Ovary (tissue), 7 donors: ENCODE measurements at regions not wholly inside any gene's neighbourhood (a gene's known extent, or its start where the extent isn't known, plus 50 kb on each side); places are given as distances from the start of the nearest gene placed in this dataset.

Experiments
- DNase-seq, 5 donors: peaks; one replicate each; pipeline ENCODE4 v3.0.0-alpha.2; 2019 to 2020
- H3K27ac ChIP-seq, 2 donors: fragments of 200-600 bp; one replicate each; pipeline versions ENCODE4 v1.5.1 to v1.8.0; 2019 to 2022
- H3K27me3 ChIP-seq: fragments of 200-600 bp; one replicate; pipeline ENCODE4 v1.8.0; 2022
- H3K36me3 ChIP-seq: fragments of 200-600 bp; sonication (generic); one replicate; pipeline ENCODE4 v1.5.1; 2019
- H3K4me1 ChIP-seq: one replicate; pipeline ENCODE4 v1.8.1; 2013; ENCODE audit warnings: mild to moderate bottlenecking, moderate library complexity; ENCODE audit not compliant: insufficient read depth
- H3K4me3 ChIP-seq: fragments of 200-600 bp; sonication (generic); one replicate; pipeline ENCODE4 v1.5.1; 2017
- H3K9me3 ChIP-seq, 2 donors: fragments of 200-600 bp in 1 of 2; sonication (generic) in 1 of 2; one replicate each; pipeline versions ENCODE4 v1.5.1 to v1.8.1; 2013 to 2019; ENCODE audit warnings: mild to moderate bottlenecking in 1 of 2, moderate library complexity in 1 of 2
- EP300 ChIP-seq: sonication (generic); formaldehyde crosslinking; IDR thresholded peaks from one replicate; pipeline ENCODE4 v1.6.1; 2017; ENCODE audit warnings: antibody characterized with exemption
- POLR2A ChIP-seq: fragments of 450-650 bp; IDR thresholded peaks from one replicate; pipeline ENCODE4 v1.6.1; 2017; ENCODE audit warnings: antibody characterized with exemption, mild to moderate bottlenecking, moderate library complexity
- WGBS, 3 donors: extraction: QIAGEN DNeasy Blood & Tissue Kit in 1 of 3; methylation state at CpG; one replicate each; pipeline versions ENCODE4 v1.1.5 to v1.1.7; 2013 to 2017; 5-methylcytosine and 5-hydroxymethylcytosine counted together
- intact Hi-C, 4 donors: fragments of 100-400 bp; cut with DNase I; formaldehyde crosslinking; loops; one replicate each; pipeline versions ENCODE4 v1.11.0 to v1.15.1; 2022 to 2023
- TF ChIP-seq, protein P1 (sequence below), 3 donors: fragments of 450-650 bp in 2 of 3; fragments of 200-600 bp in 1 of 3; IDR thresholded peaks; one replicate each; pipeline versions ENCODE4 v1.5.1 to v1.8.0; 2016 to 2022; ENCODE audit warnings: antibody characterized with exemption in 3 of 3, mild to moderate bottlenecking in 1 of 3
- donor health status: DM: no; HTN: no; CAD: no; lungs with moderate emphysema.
- donor health status: DM: no; HTN: no; CAD: no.
- donor health status: Bipolar disorder and iron deficiency.
- donor health status: DM: no; HTN: no; CAD: no.
- donor health status: DM: yes; HTN: yes; CAD: no.

DNA sequence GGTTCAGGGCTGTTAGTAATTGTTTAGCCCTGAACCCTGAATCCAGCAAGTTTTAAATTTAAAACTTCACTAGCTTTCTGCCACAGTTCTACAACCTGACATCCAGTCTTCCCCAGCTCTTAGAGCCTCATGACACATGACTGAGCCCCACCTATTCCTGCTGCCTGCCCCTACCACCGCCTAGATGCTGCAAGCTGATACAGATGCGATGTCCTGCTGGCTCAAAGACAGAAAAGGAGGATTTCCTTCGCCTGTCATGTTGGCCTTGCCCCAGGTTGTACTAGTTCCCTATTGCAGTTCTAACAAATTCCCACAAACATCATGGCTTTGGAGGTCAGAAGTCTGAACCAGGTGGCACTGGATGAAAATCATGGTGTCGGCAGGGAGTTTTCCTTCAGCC lies 510.6 kb upstream of the PPP2R3A start:
- H3K36me3 ChIP-seq = no peaks in the 10 kb centered on the region
- no peak overlapping the region for H3K4me3 ChIP-seq
- H3K27ac ChIP-seq = no peak overlapping the region
- no peak for DNase-seq
- no peaks in the 10 kb centered on the region for H3K9me3 ChIP-seq
- no peaks in the 10 kb centered on the region for H3K27me3 ChIP-seq
- TF ChIP-seq, protein P1, sequence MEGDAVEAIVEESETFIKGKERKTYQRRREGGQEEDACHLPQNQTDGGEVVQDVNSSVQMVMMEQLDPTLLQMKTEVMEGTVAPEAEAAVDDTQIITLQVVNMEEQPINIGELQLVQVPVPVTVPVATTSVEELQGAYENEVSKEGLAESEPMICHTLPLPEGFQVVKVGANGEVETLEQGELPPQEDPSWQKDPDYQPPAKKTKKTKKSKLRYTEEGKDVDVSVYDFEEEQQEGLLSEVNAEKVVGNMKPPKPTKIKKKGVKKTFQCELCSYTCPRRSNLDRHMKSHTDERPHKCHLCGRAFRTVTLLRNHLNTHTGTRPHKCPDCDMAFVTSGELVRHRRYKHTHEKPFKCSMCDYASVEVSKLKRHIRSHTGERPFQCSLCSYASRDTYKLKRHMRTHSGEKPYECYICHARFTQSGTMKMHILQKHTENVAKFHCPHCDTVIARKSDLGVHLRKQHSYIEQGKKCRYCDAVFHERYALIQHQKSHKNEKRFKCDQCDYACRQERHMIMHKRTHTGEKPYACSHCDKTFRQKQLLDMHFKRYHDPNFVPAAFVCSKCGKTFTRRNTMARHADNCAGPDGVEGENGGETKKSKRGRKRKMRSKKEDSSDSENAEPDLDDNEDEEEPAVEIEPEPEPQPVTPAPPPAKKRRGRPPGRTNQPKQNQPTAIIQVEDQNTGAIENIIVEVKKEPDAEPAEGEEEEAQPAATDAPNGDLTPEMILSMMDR (IDR thresholded peaks at IDR 0.05) = no peak
- TF ChIP-seq EP300 (no peak), POLR2A (no peak)
- 76 to 88% (median 79%) methylated on average over 4 of the region's 4 CpGs for WGBS, 3 donors
- intact Hi-C loops = no loop called here
- no peaks in the 10 kb centered on the region for H3K4me1 ChIP-seq

DNA sequence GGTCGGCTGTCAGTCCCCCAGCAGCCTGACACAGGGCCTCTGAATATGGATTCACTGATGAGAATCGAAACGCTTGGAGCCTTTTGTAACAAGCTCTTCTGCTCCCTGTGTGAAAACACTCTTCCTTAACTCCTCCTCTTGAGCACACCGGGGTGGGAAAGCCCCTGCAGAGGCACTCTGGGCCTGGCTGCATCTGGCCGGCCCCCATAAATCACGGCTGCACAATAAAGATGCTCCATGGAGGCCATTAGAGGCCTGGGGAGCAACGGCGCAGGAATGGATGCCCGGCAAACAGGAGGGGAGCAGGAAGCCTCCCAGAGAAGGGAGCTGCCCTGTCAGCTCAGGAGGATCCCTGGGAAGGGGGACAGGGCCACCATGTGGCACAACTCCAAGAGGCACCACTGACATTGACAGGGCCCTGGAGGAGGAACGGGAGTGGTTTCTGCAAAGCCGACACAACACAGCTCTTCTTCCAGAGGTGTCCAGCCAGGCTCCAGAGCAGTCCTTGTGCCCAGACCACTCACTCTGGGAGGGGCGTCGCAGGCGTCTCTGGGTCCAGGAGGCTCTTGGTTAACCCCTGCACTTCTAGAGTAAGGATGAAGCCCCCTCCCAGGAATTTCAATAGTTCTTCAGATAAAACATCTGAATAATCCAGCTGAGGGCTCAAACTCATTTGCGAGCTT lies 509.3 kb upstream of the PPP2R3A start:
- intact Hi-C loops = no loop called here
- DNase-seq = no peak
- WGBS, 3 donors = 8 to 13% (median 10%) methylated on average over 15 of the region's 15 CpGs

DNA sequence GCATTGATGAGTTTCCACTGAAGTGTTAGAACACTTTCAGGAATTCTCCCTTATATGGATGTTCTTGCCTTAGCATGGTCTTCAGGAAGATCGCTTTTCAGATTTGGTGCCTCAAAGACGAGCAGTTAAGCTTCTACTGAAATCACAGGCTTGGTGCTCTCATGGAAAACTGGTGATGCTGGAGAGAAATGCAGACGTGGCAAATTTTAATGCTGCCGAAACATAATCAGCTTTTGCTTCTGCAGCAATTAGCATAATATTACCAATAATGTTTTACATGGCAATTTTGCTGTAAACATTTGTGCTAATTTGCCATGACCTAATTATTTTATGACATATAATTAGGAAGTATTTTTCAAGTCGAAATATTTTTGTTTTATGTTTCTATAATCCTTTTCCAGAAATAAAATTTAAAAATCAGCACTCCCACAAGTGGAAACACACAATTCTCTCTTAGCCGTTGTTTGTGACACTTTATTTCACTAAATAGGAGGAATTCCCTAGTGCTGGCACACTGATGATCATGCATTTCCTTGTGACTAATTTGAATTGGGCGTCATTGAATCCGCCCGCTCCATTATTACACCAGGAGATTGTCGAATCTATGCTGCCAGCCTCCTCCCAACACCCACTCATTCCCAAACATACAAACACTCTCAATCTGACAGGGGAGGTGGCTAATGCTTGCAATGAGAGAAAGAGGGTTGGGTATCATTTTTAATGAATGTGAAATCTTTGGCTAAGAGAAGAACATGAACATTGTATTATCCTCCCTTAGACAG lies 506.8 kb upstream of the PPP2R3A start:
- H3K4me3 ChIP-seq = no peak overlapping the region

More for the DNA sequence above, 509.3 kb upstream of the PPP2R3A start:
- Histone ChIP-seq H3K27me3 (no peaks in the 10 kb centered on the region), H3K9me3 (no peaks in the 10 kb centered on the region), H3K4me3 (no peak overlapping the region), H3K27ac (no peak overlapping the region), H3K36me3 (no peaks in the 10 kb centered on the region), H3K4me1 (no peaks in the 10 kb centered on the region)
- no peak for TF ChIP-seq POLR2A
- TF ChIP-seq, protein P1 (IDR thresholded peaks at IDR 0.05) = no peak
- no peak for TF ChIP-seq EP300

DNA sequence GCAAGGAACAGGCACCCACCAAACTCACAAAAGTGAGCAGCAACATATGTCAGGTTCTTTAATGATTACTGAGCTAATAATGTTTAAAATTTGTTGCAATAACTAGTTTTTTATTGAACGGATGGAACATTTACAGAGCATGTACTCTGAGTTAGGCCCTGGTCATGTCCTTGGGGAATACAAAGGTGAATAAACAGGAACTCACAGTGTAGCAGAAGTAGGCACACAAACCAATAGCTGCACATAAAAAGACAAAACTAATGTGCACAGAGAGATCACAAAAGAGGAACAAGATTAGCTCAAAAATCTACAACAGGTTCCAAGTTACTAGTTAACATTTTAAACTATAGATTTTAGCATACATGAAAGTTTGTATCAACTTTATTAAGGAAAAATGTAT lies 505.3 kb upstream of the PPP2R3A start:
- H3K36me3 ChIP-seq = no peaks in the 10 kb centered on the region
- H3K9me3 ChIP-seq = no peaks in the 10 kb centered on the region
- 69 to 82% (median 71%) methylated on average over 1 of the region's 1 CpG for WGBS, 3 donors
- H3K4me1 ChIP-seq = no peaks in the 10 kb centered on the region
- no peak overlapping the region for H3K27ac ChIP-seq
- no peak overlapping the region for H3K4me3 ChIP-seq
- TF ChIP-seq POLR2A (no peak), EP300 (no peak)
- TF ChIP-seq, protein P1 (IDR thresholded peaks at IDR 0.05) = no peak
- intact Hi-C loops = no loop called here
- H3K27me3 ChIP-seq = no peaks in the 10 kb centered on the region
- DNase-seq = no peak

More for the DNA sequence above, 506.8 kb upstream of the PPP2R3A start:
- intact Hi-C loops = no loop called here
- Histone ChIP-seq H3K27ac (no peak overlapping the region), H3K36me3 (no peaks in the 10 kb centered on the region), H3K4me1 (no peaks in the 10 kb centered on the region), H3K27me3 (no peaks in the 10 kb centered on the region), H3K9me3 (no peaks in the 10 kb centered on the region)
- TF ChIP-seq, protein P1 (IDR thresholded peaks at IDR 0.05) = no peak
- no peak for TF ChIP-seq POLR2A
- TF ChIP-seq EP300 = no peak
- DNase-seq = no peak
- 55 to 62% (median 60%) methylated on average over 10 of the region's 10 CpGs for WGBS, 3 donors
